NCI-H446 treated with DMSO at 0.1 percent for 48 hours (cell line): ENCODE measurements at regions not wholly inside any gene's neighbourhood (a gene's known extent, or its start where the extent isn't known, plus 50 kb on each side); places are given as distances from the start of the nearest gene placed in this dataset.
A peak's percentile ranks its signal among the peaks of the same experiment; 100 is the strongest.
"Not testable (repeated sequence)": the region's sequence is repeated elsewhere in the genome, so short reads cannot be mapped to it uniquely, and the experiment has no call there.

Experiments used
- DNase-seq: peaks from one replicate; lab custom pipeline; 2025; lab: John Stamatoyannopoulos, UW

- DNase-seq = no peak
Measured at GRCh38 chr5:13640270-13640669, 304.2 kb downstream of the DNAH5 start.

DNA sequence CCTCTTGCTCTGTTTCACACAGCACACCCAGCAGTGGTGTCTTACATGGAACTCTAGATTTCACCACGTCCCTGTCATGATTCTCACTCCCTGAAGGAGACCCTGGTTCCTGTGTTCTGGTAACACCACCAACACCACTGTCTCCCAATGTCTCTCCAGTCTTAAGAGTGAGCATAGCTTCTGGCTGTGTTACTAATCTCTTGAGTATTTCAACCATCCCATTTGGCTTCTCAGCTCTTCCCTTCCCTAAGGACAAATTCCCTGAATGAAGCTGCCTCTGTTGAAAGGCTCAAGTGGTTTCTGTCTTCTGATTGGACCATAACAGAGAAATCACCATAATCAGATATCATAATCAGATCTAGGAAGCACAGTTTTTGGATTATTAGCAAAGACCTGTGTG lies 311.8 kb downstream of the DNAH5 start:
- DNase-seq = no peak

DNA sequence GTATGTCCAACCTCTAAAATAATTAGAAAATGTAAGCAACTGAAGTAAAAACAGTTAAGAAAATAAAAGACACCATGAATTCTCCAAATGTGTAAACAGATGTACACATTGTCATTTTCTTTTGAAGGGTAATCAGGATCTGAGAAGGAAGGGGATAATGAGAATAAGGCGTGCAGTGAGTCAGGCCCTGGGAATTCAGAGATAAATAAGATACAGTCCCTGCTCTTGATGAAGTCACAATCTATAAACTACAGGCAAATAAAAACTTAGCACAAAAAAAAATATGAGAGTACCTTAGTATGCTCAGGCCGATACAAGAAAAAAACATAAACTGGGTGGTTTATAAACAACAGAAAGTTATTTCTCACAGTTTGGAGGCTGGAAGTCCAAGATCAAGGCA lies 315.3 kb downstream of the DNAH5 start:
- DNase-seq = no peak

- DNase-seq = no peak
Measured at GRCh38 chr5:13627673-13628454, 316.6 kb downstream of the DNAH5 start.

DNA sequence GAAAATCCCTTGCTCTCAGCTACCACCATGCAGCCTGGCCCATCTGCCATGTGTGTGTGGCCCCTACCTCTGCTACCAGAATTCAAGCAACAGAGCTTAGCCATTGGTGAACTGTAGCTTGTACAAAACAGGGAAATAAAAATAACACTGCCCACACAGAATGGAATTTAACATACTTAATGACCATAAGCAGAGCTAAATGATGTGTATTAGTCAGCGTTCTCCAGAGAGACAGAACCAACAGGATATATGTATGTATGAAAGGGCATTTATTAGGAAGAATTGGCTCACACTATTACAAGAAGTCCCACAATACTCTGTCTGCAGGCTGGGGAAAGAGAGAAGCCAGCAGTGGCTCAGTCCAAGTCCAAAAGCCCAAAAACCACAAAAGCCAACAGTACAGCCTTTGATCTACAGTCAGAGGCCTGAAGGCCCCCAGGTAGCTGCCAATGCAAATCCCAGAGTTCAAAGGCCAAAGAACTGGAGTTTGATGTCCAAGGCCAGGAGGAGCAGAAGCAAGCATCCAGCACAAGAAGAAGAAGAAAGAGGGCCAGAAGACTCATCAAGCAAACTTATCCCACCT lies 318.8 kb downstream of the DNAH5 start:
- DNase-seq = no peak

GRCh38 chr5:13624283-13625074 lies 320.0 kb downstream of the DNAH5 start:
- no peak for DNase-seq

GRCh38 chr5:13613621-13614020 lies 330.9 kb downstream of the DNAH5 start:
- no peak for DNase-seq

- no peak for DNase-seq
Measured at GRCh38 chr5:13611604-13612003, 332.9 kb downstream of the DNAH5 start.

DNA sequence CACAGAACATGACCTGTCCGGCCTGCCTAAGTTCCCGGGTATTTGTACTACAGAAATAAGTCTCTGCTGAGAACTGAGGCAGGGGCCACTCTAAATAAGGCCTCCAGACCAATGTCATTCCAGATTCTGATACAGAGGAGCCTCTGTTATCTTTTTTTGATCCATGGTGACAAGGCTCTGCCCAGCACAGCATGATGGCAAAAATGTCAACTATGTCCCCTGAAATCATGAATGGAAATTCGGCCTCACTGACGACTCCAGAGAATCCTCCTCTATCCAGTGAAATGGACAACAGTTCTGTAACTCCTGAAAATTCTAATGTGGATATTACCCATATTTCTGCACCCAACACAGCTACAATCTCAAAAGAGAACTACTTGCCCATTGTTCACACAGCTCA lies 335.0 kb downstream of the DNAH5 start:
- DNase-seq = no peak

DNA sequence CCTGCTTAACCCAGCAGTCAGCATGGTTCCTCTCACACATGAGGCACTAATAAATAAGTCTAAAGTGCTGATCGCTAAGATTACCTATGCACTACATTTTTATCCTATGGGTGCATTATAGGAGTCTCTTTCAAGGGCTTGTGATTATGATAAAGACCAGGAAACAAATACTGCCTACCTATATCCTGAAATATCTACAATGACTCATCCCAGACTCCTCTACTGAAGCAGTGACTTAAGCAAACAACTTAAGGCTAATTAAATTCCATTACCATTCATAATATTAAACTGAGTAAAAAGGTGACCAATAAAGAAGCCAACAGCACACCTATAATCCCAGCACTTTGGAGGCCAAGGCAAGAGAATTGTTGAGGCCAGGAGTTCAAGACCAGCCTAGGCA lies 338.4 kb downstream of the DNAH5 start:
- DNase-seq = no peak

- DNase-seq = no peak
Measured at GRCh38 chr5:13601112-13601511, 343.4 kb downstream of the DNAH5 start.

GRCh38 chr5:13595978-13596377 lies 348.5 kb downstream of the DNAH5 start:
- DNase-seq = no peak

DNA sequence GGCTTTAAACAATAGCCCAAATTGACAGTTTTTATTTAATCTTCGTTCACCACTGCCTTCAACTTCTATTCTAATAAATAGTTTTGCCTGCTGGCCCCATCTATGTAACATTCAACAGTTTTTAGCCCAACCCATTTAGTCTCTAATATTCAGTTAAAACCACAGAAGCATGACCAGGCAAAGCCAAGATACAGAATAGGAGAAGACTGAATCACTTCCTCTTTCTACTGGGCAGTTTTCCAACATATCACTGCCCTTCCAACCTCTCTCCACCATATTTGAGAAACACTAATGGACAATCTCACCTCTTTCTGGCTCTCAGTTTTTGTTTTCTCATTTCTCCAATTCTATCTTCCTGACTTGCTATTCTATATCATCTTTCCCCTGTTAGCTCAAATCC lies 352.9 kb downstream of the DNAH5 start:
- peak; percentile 39 for DNase-seq

GRCh38 chr5:13585324-13585723 lies 359.2 kb downstream of the DNAH5 start:
- DNase-seq = no peak

DNA sequence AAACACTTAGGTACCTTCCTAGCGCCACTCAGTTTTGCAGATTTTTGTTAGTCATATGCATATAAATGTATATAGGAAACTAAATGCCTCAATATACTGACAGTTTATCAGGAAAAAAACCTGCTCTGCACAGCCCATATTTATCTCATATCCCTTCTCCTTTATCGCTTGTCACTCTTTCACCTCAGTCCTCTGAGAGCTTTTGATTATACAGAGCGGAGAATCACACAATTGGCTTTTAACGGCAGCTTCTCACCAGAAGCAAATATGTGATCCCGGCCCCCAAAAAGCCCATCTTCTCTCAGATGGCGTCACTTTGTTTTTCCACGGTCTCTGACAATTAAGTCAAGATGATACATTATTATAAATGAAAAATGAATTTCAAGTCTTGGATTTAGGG lies 362.6 kb downstream of the DNAH5 start:
- DNase-seq = no peak

- no peak for DNase-seq
Measured at GRCh38 chr5:13581132-13581531, 363.4 kb downstream of the DNAH5 start.

DNA sequence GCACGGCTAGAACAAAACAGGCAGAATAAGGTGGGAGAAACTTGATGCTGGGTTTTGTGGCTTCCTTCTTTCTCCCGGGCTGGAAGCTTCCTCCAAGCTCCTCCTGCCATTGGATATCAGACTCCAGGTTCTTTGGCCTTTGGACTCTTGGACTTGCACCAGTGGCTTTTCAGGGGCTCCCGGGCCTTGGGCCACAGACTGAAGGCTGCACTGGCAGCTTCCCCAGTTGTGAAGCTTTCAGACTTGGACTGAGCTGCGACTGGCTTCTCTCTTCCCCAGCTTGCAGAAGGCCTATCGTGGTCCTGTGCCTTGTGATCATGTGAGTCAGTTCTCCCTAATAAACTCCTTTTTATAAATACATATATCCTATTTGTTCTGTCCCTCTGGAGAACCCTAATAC lies 364.4 kb downstream of the DNAH5 start:
- DNase-seq = no peak

- DNase-seq = not testable (repeated sequence)
Measured at GRCh38 chr5:13579091-13579490, 365.4 kb downstream of the DNAH5 start.

DNA sequence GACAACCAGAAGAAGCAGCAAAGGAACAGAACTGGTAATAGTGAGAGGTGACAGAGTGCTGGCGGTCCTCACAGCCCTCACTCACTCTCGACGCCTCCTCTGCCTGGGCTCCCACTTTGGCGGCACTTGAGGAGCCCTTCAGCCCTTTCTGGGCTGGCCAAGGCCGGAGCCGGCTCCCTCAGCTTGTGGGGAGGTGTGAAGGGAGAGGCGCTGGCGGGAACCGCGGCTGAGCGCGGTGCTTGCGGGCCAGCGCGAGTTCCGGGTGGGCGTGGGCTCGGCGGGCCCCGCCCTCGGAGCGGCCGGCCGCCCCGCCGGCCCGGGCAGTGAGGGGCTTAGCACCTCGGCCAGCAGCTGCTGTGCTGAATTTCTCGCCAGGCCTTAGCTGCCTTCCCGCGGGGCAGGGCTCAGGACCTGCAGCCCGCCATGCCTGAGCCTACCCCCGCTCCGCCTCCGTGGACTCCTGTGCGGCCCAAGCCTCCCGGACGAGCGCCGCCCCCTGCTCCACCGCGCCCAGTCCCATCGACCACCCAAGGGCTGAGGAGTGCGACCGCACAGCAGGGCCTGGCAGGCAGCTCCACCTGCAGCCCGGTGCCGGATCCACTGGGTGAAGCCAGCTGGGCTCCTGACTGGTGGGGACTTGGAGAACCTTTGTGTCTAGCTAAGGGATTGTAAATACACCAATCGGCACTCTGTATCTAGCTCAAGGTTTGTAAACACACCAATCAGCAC lies 366.0 kb downstream of the DNAH5 start:
- not testable (repeated sequence) for DNase-seq

DNA sequence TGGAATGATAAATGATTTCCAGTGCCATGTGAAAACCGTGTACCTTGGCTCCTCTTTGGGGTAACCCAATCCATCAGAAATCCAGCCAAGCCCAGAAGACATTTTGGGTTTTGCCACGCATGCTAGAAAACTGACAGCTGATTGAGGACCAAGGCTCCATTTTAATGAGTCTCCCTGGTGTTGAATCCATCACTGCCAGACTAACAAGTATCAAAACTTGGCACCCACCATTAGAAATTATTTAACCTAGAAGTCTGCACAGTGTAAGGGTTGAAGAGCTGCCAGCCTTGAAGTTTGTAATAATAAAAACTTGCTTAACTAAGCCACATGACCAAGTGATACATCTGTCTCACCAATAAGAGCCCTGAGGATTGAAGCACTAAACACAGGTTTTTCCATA lies 369.9 kb downstream of the DNAH5 start:
- peak; percentile 96 for DNase-seq

DNA sequence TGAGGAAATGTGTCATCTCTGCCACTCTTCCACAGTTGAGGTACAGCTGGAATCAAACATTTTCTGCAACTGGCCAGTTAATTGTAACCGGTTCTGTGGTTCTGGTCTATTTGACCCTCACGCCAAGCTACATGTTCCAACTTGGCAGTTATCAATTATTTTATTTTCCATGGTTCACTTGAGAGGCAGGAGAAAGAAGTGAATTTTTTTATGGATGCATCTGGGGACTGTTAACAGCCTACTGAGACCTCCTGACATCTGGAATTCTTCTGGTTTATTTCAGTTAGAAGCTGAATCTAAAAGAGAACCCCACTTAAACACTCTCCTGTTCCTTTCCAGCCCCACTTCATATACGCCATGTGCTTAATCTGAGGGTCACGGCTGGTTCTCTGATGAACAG lies 372.3 kb downstream of the DNAH5 start:
- no peak for DNase-seq

DNA sequence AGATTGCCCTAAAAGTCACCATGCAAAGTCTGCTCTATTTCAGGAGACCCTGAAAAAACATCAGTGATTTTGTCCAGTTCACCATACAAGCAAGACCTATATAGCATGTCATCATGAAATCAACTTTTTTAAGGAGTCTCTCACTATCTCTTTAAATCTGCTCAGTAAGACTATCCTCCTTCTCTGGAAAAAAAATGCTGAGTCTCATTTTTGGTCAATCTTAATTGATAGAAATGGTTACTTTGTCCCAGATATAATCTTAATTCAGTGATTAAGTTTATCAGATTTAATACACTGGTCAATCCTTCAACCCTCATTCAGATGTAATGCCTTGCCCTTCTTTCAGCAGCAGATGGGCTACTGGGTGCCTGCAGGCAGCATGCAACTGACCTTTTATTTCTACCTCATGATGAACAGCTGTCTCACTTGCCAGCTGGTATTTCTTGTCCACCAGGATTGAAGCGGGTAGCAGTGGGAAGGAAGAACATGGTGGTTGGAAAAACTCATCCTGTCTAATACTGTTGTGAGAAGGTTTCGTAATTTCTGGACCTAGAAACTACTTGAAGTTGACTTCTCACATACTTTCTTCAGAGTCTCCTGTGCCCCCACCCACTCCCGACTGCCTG lies 375.3 kb downstream of the DNAH5 start:
- DNase-seq = no peak
